ENCODE measurements at regions not wholly inside any gene's neighbourhood (a gene's known extent, or its start where the extent isn't known, plus 50 kb on each side); places are given as distances from the start of the nearest gene placed in this dataset.

GRCh38 chr3:73828348-73828747 is 203.6 kb upstream of the PDZRN3 start:
- TF ChIP-seq CTCF (IDR thresholded peaks at IDR 0.05; ENCODE audit: low read depth, low read length, missing input control) (no peak), HNF4G (IDR thresholded peaks at IDR 0.05) (no peak), JUND (IDR thresholded peaks at IDR 0.05) (no peak), REST (IDR thresholded peaks at IDR 0.05) (no peak)
